ENCODE measurements at regions not wholly inside any gene's neighbourhood (a gene's known extent, or its start where the extent isn't known, plus 50 kb on each side); places are given as distances from the start of the nearest gene placed in this dataset.

DNA sequence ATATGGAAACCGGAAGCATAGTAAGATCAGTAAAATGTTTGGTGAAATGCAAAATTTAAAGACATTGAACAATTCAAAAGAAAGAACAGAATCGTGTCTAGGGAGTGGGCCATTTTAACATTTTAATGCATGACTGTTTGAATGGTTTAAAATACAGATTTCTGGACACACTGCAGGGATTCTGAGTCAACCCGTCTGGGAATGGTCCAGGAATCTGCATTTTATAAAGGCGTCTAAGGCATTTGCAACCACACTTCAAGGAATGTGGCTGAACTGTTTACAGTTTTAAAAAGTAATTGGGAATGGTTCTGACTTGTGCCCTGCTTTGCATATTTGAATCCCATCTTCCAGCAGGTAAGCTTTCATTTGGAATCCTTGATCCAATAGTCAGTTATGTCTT, 811.7 kb upstream of the WWC1 start:
- Histone ChIP-seq H3K36me3 (ENCODE audit: low read length) (no peaks in the 10 kb centered on the region), H4K20me1 (ENCODE audit: low read depth, low read length) (no peaks in the 10 kb centered on the region), H3K27ac (ENCODE audit: low read depth, low read length) (no peak overlapping the region), H3K79me2 (ENCODE audit: insufficient read depth, low read length) (no peaks in the 10 kb centered on the region), H3K4me3 (ENCODE audit: insufficient read depth, low read length, poor library complexity, severe bottlenecking) (no peak overlapping the region), H3F3A (ENCODE audit: insufficient read depth) (no peaks in the 10 kb centered on the region), H3K9me2 (replicated peaks; ENCODE audit: insufficient read depth, low read length) (no peaks in the 10 kb centered on the region), H3K9ac (ENCODE audit: low read length) (no peak overlapping the region), H3K27me3 (ENCODE audit: low read length) (no peaks in the 10 kb centered on the region), H3K9me3 (ENCODE audit: insufficient read depth, low read length) (no peaks in the 10 kb centered on the region), H3K4me2 (ENCODE audit: low read depth, low read length, poor library complexity, severe bottlenecking) (no peak overlapping the region), H2AFZ (ENCODE audit: low read depth, low read length, severe bottlenecking) (no peak overlapping the region)
- TF ChIP-seq EZH2phosphoT487 (conservative IDR thresholded peaks at IDR 0.05; ENCODE audit: low read length) (no peak), CTCF (IDR thresholded peaks at IDR 0.05; ENCODE audit: insufficient read depth, low read length, poor library complexity, severe bottlenecking) (no peak)

- Histone ChIP-seq H3K9me3 (ENCODE audit: insufficient read depth, low read length) (no peaks in the 10 kb centered on the region), H3K4me2 (ENCODE audit: low read depth, low read length, poor library complexity, severe bottlenecking) (no peak overlapping the region), H3K27me3 (ENCODE audit: low read length) (no peaks in the 10 kb centered on the region), H3K36me3 (ENCODE audit: low read length) (no peaks in the 10 kb centered on the region), H4K20me1 (ENCODE audit: low read depth, low read length) (no peaks in the 10 kb centered on the region), H3K9me2 (replicated peaks; ENCODE audit: insufficient read depth, low read length) (no peaks in the 10 kb centered on the region), H3K79me2 (ENCODE audit: insufficient read depth, low read length) (no peaks in the 10 kb centered on the region), H3K4me3 (ENCODE audit: insufficient read depth, low read length, poor library complexity, severe bottlenecking) (no peak overlapping the region), H3F3A (ENCODE audit: insufficient read depth) (no peaks in the 10 kb centered on the region), H2AFZ (ENCODE audit: low read depth, low read length, severe bottlenecking) (no peak overlapping the region), H3K27ac (ENCODE audit: low read depth, low read length) (no peak overlapping the region), H3K9ac (ENCODE audit: low read length) (no peak overlapping the region)
- TF ChIP-seq EZH2phosphoT487 (conservative IDR thresholded peaks at IDR 0.05; ENCODE audit: low read length) = no peak
- TF ChIP-seq CTCF (IDR thresholded peaks at IDR 0.05; ENCODE audit: insufficient read depth, low read length, poor library complexity, severe bottlenecking) = no peak
Observed at GRCh38 chr5:167481345-167481744, 810.1 kb upstream of the WWC1 start.

GRCh38 chr5:167482555-167482954, 808.9 kb upstream of the WWC1 start:
- H3K27me3 ChIP-seq (ENCODE audit: low read length) = no peaks in the 10 kb centered on the region
- H3K36me3 ChIP-seq (ENCODE audit: low read length) = no peaks in the 10 kb centered on the region
- H3F3A ChIP-seq (ENCODE audit: insufficient read depth) = no peaks in the 10 kb centered on the region
- TF ChIP-seq EZH2phosphoT487 (conservative IDR thresholded peaks at IDR 0.05; ENCODE audit: low read length) (no peak), CTCF (IDR thresholded peaks at IDR 0.05; ENCODE audit: insufficient read depth, low read length, poor library complexity, severe bottlenecking) (no peak)
- no peak overlapping the region for H3K27ac ChIP-seq (ENCODE audit: low read depth, low read length)
- H4K20me1 ChIP-seq (ENCODE audit: low read depth, low read length) = no peaks in the 10 kb centered on the region
- H3K9me2 ChIP-seq (replicated peaks; ENCODE audit: insufficient read depth, low read length) = no peaks in the 10 kb centered on the region
- H3K9ac ChIP-seq (ENCODE audit: low read length) = no peak overlapping the region
- no peaks in the 10 kb centered on the region for H3K79me2 ChIP-seq (ENCODE audit: insufficient read depth, low read length)
- H3K9me3 ChIP-seq (ENCODE audit: insufficient read depth, low read length) = no peaks in the 10 kb centered on the region
- no peak overlapping the region for H2AFZ ChIP-seq (ENCODE audit: low read depth, low read length, severe bottlenecking)
- no peak overlapping the region for H3K4me2 ChIP-seq (ENCODE audit: low read depth, low read length, poor library complexity, severe bottlenecking)
- H3K4me3 ChIP-seq (ENCODE audit: insufficient read depth, low read length, poor library complexity, severe bottlenecking) = no peak overlapping the region

Measured in SU-DHL-6 (cell line).